Choroid plexus epithelial cell (primary cell): ENCODE measurements at regions not wholly inside any gene's neighbourhood (a gene's known extent, or its start where the extent isn't known, plus 50 kb on each side); places are given as distances from the start of the nearest gene placed in this dataset.
A peak's percentile ranks its signal among the peaks of the same experiment; 100 is the strongest.

Experiments
- DNase-seq: peaks from one replicate; pipeline ENCODE4 v3.0.0-alpha.2; 2010; ENCODE audit warnings: low read depth
- H3K4me3 ChIP-seq: 2 replicates; pipeline ENCODE4 v1.5.1; 2011; ENCODE audit warnings: low read depth, mild to moderate bottlenecking, control low read depth, low read length, moderate library complexity
- CTCF ChIP-seq: conservative IDR thresholded peaks from 2 replicates; pipeline ENCODE4 v1.5.1; 2011; ENCODE audit warnings: low read depth, mild to moderate bottlenecking, control low read depth, inconsistent platforms, low read length, moderate library complexity

- no peak for TF ChIP-seq CTCF
- DNase-seq, result no peak
- H3K4me3 ChIP-seq, result no peak overlapping the region
Observed at GRCh38 chr9:2448193-2448738, 173.3 kb upstream of the VLDLR start.

GRCh38 chr9:2453106-2453505 lies 168.5 kb upstream of the VLDLR start:
- DNase-seq, result no peak
- no peak for TF ChIP-seq CTCF
- H3K4me3 ChIP-seq, result no peak overlapping the region

GRCh38 chr9:2453701-2454100 lies 167.9 kb upstream of the VLDLR start:
- no peak for DNase-seq
- no peak overlapping the region for H3K4me3 ChIP-seq
- TF ChIP-seq CTCF, result no peak

- no peak overlapping the region for H3K4me3 ChIP-seq
- DNase-seq, result no peak
- no peak for TF ChIP-seq CTCF
Observed at GRCh38 chr9:2459756-2460155, 161.8 kb upstream of the VLDLR start.

- DNase-seq, result peak; percentile 45
- no peak overlapping the region for H3K4me3 ChIP-seq
- TF ChIP-seq CTCF, result no peak
Observed at GRCh38 chr9:2461892-2462291, 159.7 kb upstream of the VLDLR start.

GRCh38 chr9:2464624-2465023 lies 157.0 kb upstream of the VLDLR start:
- H3K4me3 ChIP-seq, result no peak overlapping the region

GRCh38 chr9:2465516-2465915 lies 156.1 kb upstream of the VLDLR start:
- no peak for DNase-seq
- H3K4me3 ChIP-seq, result no peak overlapping the region
- no peak for TF ChIP-seq CTCF

More at GRCh38 chr9:2464624-2465023, 157.0 kb upstream of the VLDLR start:
- no peak for DNase-seq
- TF ChIP-seq CTCF, result no peak
